ENCODE measurements at regions not wholly inside any gene's neighbourhood (a gene's known extent, or its start where the extent isn't known, plus 50 kb on each side); places are given as distances from the start of the nearest gene placed in this dataset.

DNA sequence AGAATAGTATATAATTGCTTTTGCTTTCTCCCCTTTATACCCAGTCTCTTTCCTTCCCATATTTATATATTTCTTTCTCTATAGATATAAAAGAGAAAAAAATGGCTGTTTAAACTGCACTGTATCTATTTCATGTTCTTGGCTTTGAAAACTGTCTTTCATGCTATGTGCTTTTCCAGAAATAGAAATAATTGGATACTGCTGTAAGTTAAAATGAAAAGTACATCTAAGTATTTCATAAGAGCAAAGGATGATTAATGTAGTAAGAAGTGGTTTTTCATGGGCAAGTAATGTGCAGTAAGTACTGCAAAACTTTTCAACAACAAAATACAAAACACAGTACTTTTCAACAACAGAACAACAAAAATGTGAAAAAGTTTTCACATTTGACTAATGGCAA, 237.9 kb downstream of the SNCA start:
- no peak for TF ChIP-seq CTCF (IDR thresholded peaks at IDR 0.05; ENCODE audit: unreplicated experiment)
- Mint-ChIP-seq H3K4me3 (no peak overlapping the region), H3K27ac (no peak overlapping the region), H3K9me3 (no peaks in the 10 kb centered on the region), H3K36me3 (no peaks in the 10 kb centered on the region), H3K27me3 (ENCODE audit: low read depth) (no peaks in the 10 kb centered on the region), H3K4me1 (peaks cover 18% of the 10 kb centered on the region)
- no peak for DNase-seq (ENCODE audit: low spot score in 2 of 2, unreplicated experiment in 2 of 2)

- Mint-ChIP-seq H3K27ac (no peak overlapping the region), H3K4me1 (peaks cover 18% of the 10 kb centered on the region), H3K9me3 (no peaks in the 10 kb centered on the region), H3K36me3 (no peaks in the 10 kb centered on the region), H3K27me3 (ENCODE audit: low read depth) (no peaks in the 10 kb centered on the region), H3K4me3 (no peak overlapping the region)
- DNase-seq (ENCODE audit: low spot score in 2 of 2, unreplicated experiment in 2 of 2) = no peak
- TF ChIP-seq CTCF (IDR thresholded peaks at IDR 0.05; ENCODE audit: unreplicated experiment) = peak; percentile 27
Observed at GRCh38 chr4:89598602-89599001, 238.4 kb downstream of the SNCA start.

DNA sequence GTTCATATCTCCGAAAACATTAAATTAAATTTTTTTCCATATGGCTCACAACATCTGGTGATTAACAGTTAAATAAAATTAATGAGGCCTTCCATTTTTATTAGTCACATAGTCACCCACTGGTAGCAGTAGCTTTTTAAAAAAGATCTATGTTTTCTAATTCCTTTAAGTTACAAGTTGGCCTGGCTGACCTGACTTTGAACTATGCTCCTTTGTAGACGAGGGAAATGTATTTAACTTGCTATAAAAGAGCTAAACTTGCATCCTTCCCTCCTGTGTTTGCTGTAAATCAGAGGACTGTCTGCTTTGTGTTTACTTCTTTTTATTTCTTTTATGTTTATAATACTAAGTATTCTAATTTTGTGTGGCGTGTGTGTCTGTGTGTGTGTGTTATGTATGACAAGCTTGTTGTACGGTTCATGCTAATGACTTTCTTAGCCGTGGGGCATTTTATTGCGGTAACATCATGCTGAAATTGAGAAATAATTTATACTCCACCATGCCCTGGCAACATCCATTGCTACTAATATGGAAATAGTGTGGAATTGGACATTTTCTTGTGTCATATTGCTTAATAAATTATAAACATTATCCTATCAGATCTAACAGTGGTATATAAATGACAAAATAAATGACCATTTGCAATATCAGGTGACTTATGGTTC, 241.7 kb downstream of the SNCA start:
- Mint-ChIP-seq H3K4me3 (no peak overlapping the region), H3K4me1 (peaks cover 22% of the 10 kb centered on the region), H3K36me3 (no peaks in the 10 kb centered on the region), H3K27me3 (ENCODE audit: low read depth) (no peaks in the 10 kb centered on the region), H3K27ac (no peak overlapping the region), H3K9me3 (peaks cover 9% of the 10 kb centered on the region)
- no peak for TF ChIP-seq CTCF (IDR thresholded peaks at IDR 0.05; ENCODE audit: unreplicated experiment)
- DNase-seq (ENCODE audit: low spot score in 2 of 2, unreplicated experiment in 2 of 2) = no peak

DNA sequence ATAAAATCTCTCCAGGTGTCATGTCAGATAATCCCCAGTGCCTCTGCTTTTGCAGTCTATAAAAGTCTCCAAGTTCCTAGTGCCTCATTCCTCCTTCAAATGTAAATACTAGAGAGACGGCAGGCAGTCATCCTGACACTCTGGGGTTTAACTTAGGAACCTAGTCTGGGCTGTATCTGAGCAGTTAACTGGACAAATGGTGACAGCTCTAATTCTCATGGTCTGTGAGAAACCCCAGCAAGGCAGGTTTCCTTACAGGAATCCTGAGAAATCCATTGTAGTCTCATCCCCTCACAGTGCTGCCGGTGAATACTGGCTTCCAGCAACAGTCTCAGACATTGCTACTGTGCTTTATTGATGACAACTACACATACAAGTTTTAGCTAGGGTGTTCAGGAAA, 246.8 kb downstream of the SNCA start:
- Mint-ChIP-seq H3K36me3 (no peaks in the 10 kb centered on the region), H3K4me3 (no peak overlapping the region), H3K27ac (no peak overlapping the region), H3K9me3 (peaks cover 9% of the 10 kb centered on the region), H3K27me3 (ENCODE audit: low read depth) (no peaks in the 10 kb centered on the region), H3K4me1 (peaks cover 23% of the 10 kb centered on the region)
- no peak for TF ChIP-seq CTCF (IDR thresholded peaks at IDR 0.05; ENCODE audit: unreplicated experiment)
- DNase-seq (ENCODE audit: low spot score in 2 of 2, unreplicated experiment in 2 of 2) = no peak

- no peak for TF ChIP-seq CTCF (IDR thresholded peaks at IDR 0.05; ENCODE audit: unreplicated experiment)
- Mint-ChIP-seq H3K36me3 (no peaks in the 10 kb centered on the region), H3K27me3 (ENCODE audit: low read depth) (no peaks in the 10 kb centered on the region)
Observed at GRCh38 chr4:89588421-89588820, 248.5 kb downstream of the SNCA start.

DNA sequence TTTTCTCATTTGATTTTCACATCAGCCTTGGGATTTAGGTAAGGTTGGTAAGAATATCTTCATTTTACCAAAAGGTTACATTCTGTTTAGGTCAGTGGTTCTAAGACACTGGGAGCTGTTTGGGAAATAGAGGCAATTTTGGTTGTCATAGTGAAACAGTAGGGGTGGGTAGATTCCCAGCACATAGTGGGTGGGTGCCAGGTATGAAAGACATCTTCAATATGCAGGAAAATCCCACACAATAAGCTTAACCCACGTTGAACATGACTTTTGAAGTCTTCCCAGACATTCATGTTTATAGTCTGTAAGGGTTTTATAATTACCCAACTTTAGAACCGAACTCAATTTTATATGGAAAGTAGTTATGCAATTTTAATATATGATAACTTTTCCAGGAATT, 249.6 kb downstream of the SNCA start:
- Mint-ChIP-seq H3K9me3 (peaks cover 9% of the 10 kb centered on the region), H3K27ac (no peak overlapping the region), H3K27me3 (ENCODE audit: low read depth) (no peaks in the 10 kb centered on the region), H3K4me3 (no peak overlapping the region), H3K4me1 (peaks cover 14% of the 10 kb centered on the region), H3K36me3 (no peaks in the 10 kb centered on the region)
- no peak for DNase-seq (ENCODE audit: low spot score in 2 of 2, unreplicated experiment in 2 of 2)
- TF ChIP-seq CTCF (IDR thresholded peaks at IDR 0.05; ENCODE audit: unreplicated experiment) = no peak

More at GRCh38 chr4:89588421-89588820, 248.5 kb downstream of the SNCA start:
- H3K4me3 Mint-ChIP-seq = no peak overlapping the region
- DNase-seq (ENCODE audit: low spot score in 2 of 2, unreplicated experiment in 2 of 2) = no peak
- peaks cover 9% of the 10 kb centered on the region for H3K9me3 Mint-ChIP-seq
- no peak overlapping the region for H3K27ac Mint-ChIP-seq
- peaks cover 14% of the 10 kb centered on the region for H3K4me1 Mint-ChIP-seq

Measured in mesothelial cell of epicardium (in vitro differentiated cells).